ENCODE measurements at regions not wholly inside any gene's neighbourhood (a gene's known extent, or its start where the extent isn't known, plus 50 kb on each side); places are given as distances from the start of the nearest gene placed in this dataset.

DNA sequence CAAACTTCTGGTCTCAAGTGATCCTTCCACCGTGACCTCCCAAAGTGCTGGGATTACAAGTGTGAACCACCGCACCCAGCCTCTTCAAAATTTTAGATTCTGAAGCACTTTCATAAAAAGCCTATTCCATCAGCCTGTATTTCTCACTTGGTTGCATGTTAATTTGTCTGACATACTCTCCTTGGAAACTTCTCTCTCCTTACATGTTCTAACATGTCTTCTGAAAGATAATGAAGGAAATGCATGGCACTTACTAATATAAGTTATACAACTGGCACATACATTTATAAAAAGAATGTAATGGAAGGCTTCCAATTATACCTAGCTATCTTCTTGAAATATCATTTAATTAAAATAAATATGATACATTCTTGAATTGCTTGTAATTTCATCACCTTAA is 597.5 kb downstream of the TBC1D32 start:
- peaks cover 14% of the 10 kb centered on the region for H3K9me3 Mint-ChIP-seq (ENCODE audit: low read depth)
- H3K27ac Mint-ChIP-seq (ENCODE audit: unreplicated experiment) = no peak overlapping the region
- no peaks in the 10 kb centered on the region for H3K36me3 Mint-ChIP-seq (ENCODE audit: low read depth)
- H3K4me3 Mint-ChIP-seq (ENCODE audit: unreplicated experiment) = no peak overlapping the region
- TF ChIP-seq CTCF (IDR thresholded peaks at IDR 0.05) = no peak
- H3K4me1 Mint-ChIP-seq (ENCODE audit: low read depth) = no peaks in the 10 kb centered on the region
- peaks cover 3% of the 10 kb centered on the region for H3K27me3 Mint-ChIP-seq (ENCODE audit: low read depth)
- no peak for DNase-seq (ENCODE audit: low spot score)

DNA sequence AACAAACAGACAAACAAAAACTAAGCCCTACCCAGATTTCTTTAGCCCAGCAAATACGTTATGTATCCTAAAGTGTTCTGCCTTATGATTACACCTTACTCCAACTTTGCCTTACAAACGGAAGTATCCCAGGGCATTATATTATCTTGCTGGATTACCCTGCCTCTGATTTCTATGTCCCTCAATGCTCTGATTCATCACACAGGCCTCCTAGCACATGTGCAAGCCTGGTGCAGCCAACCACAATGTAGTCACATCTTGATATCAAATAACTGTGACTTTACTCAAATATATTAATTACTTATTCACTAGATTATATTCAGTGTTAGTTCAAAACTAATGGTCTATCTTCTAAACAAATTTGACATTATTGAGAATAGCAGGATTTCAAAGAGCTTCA is 598.6 kb downstream of the TBC1D32 start:
- no peak for TF ChIP-seq CTCF (IDR thresholded peaks at IDR 0.05)
- H3K36me3 Mint-ChIP-seq (ENCODE audit: low read depth) = no peaks in the 10 kb centered on the region
- H3K27ac Mint-ChIP-seq (ENCODE audit: unreplicated experiment) = no peak overlapping the region
- no peak overlapping the region for H3K4me3 Mint-ChIP-seq (ENCODE audit: unreplicated experiment)
- no peak for DNase-seq (ENCODE audit: low spot score)
- peaks cover 16% of the 10 kb centered on the region for H3K9me3 Mint-ChIP-seq (ENCODE audit: low read depth)
- H3K4me1 Mint-ChIP-seq (ENCODE audit: low read depth) = no peaks in the 10 kb centered on the region
- peaks cover 2% of the 10 kb centered on the region for H3K27me3 Mint-ChIP-seq (ENCODE audit: low read depth)

DNA sequence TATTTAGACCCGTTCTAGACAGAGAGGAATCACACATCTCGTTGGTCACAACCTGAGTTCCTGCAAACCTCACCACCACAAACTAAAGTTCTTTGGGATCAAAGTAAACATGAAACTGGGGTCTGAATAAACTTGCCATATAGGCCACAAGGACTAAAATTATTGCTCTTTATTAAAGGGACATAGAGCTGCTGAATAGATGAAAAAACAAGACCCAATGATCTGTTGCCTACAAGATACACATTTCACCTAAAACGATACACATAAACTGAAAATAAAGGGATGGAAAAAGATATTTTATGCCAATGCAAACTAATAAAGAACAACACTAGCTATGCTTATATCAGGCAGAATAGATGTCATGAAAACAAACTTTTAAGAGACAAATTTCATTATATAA is 623.0 kb downstream of the TBC1D32 start:
- Mint-ChIP-seq H3K36me3 (ENCODE audit: low read depth) (no peaks in the 10 kb centered on the region), H3K9me3 (ENCODE audit: low read depth) (peaks cover 36% of the 10 kb centered on the region), H3K27me3 (ENCODE audit: low read depth) (no peaks in the 10 kb centered on the region), H3K4me3 (ENCODE audit: unreplicated experiment) (no peak overlapping the region), H3K4me1 (ENCODE audit: low read depth) (no peaks in the 10 kb centered on the region), H3K27ac (ENCODE audit: unreplicated experiment) (no peak overlapping the region)
- no peak for DNase-seq (ENCODE audit: low spot score)
- no peak for TF ChIP-seq CTCF (IDR thresholded peaks at IDR 0.05)

DNA sequence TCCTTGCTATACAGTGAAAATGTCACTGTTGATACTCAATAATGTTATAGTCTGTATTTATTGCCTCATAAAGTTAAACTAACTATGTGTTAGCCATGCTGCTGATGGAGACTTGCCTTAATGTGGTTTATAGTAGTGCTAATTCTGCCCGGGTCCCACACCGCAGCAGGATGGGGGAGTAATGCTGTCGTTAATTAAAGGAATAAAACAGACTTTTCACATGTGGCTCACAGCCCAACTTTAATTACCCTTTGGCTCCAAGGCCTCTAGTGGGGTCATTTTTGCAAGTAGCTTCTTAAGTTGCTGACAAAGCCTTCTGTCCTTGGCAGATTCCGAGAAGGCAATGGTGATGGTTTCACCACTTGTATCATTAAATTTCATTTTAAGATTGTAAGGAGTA is 634.3 kb downstream of the TBC1D32 start:
- H3K36me3 Mint-ChIP-seq (ENCODE audit: low read depth) = no peaks in the 10 kb centered on the region
- TF ChIP-seq CTCF (IDR thresholded peaks at IDR 0.05) = no peak
- no peak for DNase-seq (ENCODE audit: low spot score)
- no peaks in the 10 kb centered on the region for H3K4me1 Mint-ChIP-seq (ENCODE audit: low read depth)
- no peak overlapping the region for H3K27ac Mint-ChIP-seq (ENCODE audit: unreplicated experiment)
- no peak overlapping the region for H3K4me3 Mint-ChIP-seq (ENCODE audit: unreplicated experiment)
- H3K9me3 Mint-ChIP-seq (ENCODE audit: low read depth) = peaks cover 7% of the 10 kb centered on the region
- H3K27me3 Mint-ChIP-seq (ENCODE audit: low read depth) = no peaks in the 10 kb centered on the region

DNA sequence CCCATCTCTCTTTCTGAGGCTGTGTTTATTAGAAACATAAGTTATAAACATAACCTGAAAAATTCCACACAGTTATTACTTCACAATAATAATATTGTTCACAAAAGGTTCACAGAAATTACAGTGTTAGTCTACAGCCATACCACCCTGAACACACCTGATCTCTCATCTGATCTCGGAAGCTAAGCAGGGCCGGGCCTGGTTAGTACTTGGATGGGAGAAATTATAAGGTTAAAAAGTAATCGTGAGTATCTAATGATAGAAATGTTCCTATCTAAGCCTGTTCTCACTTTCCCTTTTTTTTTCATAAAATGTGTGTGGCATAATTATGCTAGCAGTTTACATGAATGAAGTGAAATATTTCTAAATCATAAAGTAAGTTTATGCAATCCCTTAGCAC is 647.8 kb downstream of the TBC1D32 start:
- no peak for DNase-seq (ENCODE audit: low spot score)
- TF ChIP-seq CTCF (IDR thresholded peaks at IDR 0.05) = no peak
- Mint-ChIP-seq H3K27me3 (ENCODE audit: low read depth) (peaks cover 2% of the 10 kb centered on the region), H3K36me3 (ENCODE audit: low read depth) (no peaks in the 10 kb centered on the region), H3K4me1 (ENCODE audit: low read depth) (no peaks in the 10 kb centered on the region), H3K27ac (ENCODE audit: unreplicated experiment) (no peak overlapping the region), H3K9me3 (ENCODE audit: low read depth) (peaks cover 2% of the 10 kb centered on the region), H3K4me3 (ENCODE audit: unreplicated experiment) (no peak overlapping the region)

All from chondrocyte (in vitro differentiated cells).